Gastroesophageal sphincter (tissue), 3 donors: ENCODE measurements at regions not wholly inside any gene's neighbourhood (a gene's known extent, or its start where the extent isn't known, plus 50 kb on each side); places are given as distances from the start of the nearest gene placed in this dataset.

Experiments used
- POLR2AphosphoS5 ChIP-seq: sonication (generic); formaldehyde crosslinking; IDR thresholded peaks from one replicate; pipeline ENCODE4 v1.6.1; 2017; ENCODE audit warnings: antibody characterized with exemption
- TF ChIP-seq, protein P1 (sequence below), 4 experiments: fragments of 200-600 bp in 2 of 4; fragments of 450-650 bp in 2 of 4; sonication (generic) in 1 of 4; IDR thresholded peaks; one replicate each; pipeline ENCODE4 v1.5.1; 2017 to 2019; ENCODE audit warnings: antibody characterized with exemption in 4 of 4, mild to moderate bottlenecking in 2 of 4, moderate library complexity in 2 of 4

DNA sequence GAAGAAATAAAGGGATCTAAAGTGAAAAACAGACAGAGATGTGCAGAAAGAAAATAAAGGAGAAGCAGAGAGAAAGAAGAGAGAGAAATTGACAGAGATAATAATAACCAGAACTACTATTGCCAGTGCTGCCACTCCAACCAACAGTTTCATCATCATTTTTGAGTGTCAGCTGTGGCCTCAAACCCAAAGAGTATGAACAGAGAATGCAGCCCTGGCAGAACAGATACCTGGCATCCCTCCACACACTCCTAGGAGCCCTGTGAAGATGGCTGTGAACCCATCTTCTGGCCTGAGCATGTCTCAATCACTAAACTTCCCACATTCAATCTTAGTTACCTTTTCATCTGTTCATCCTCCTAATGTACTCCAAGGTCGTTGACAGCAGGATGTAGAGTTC lies 385.8 kb upstream of the NFIA start:
- TF ChIP-seq, protein P1, sequence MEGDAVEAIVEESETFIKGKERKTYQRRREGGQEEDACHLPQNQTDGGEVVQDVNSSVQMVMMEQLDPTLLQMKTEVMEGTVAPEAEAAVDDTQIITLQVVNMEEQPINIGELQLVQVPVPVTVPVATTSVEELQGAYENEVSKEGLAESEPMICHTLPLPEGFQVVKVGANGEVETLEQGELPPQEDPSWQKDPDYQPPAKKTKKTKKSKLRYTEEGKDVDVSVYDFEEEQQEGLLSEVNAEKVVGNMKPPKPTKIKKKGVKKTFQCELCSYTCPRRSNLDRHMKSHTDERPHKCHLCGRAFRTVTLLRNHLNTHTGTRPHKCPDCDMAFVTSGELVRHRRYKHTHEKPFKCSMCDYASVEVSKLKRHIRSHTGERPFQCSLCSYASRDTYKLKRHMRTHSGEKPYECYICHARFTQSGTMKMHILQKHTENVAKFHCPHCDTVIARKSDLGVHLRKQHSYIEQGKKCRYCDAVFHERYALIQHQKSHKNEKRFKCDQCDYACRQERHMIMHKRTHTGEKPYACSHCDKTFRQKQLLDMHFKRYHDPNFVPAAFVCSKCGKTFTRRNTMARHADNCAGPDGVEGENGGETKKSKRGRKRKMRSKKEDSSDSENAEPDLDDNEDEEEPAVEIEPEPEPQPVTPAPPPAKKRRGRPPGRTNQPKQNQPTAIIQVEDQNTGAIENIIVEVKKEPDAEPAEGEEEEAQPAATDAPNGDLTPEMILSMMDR (IDR thresholded peaks at IDR 0.05) = no peak
- no peak for TF ChIP-seq POLR2AphosphoS5
